Parathyroid adenoma (tissue), 2 donors: ENCODE measurements at regions not wholly inside any gene's neighbourhood (a gene's known extent, or its start where the extent isn't known, plus 50 kb on each side); places are given as distances from the start of the nearest gene placed in this dataset.

Experiments used
- H2AFZ ChIP-seq: fragments of 300-600 bp; sonication (generic); one replicate; pipeline ENCODE4 v1.7.0; 2017; ENCODE audit warnings: antibody characterized with exemption, mild to moderate bottlenecking
- H3K27ac ChIP-seq: fragments of 300-600 bp; sonication (generic); one replicate; pipeline ENCODE4 v1.7.0; 2017
- H3K27me3 ChIP-seq: fragments of 300-600 bp; sonication (generic); one replicate; pipeline ENCODE4 v1.7.0; 2017; ENCODE audit warnings: low read length; ENCODE audit not compliant: control insufficient read depth, insufficient read depth
- H3K36me3 ChIP-seq: fragments of 300-600 bp; sonication (generic); one replicate; pipeline ENCODE4 v1.7.0; 2017; ENCODE audit warnings: low read length; ENCODE audit not compliant: control insufficient read depth, insufficient read depth
- H3K4me1 ChIP-seq: fragments of 300-600 bp; sonication (generic); one replicate; pipeline ENCODE4 v1.7.0; 2017; ENCODE audit warnings: control low read depth
- H3K4me2 ChIP-seq: fragments of 300-600 bp; sonication (generic); one replicate; pipeline ENCODE4 v1.7.0; 2017; ENCODE audit warnings: low read length
- H3K4me3 ChIP-seq: fragments of 300-600 bp; sonication (generic); one replicate; pipeline ENCODE4 v1.7.0; 2017; ENCODE audit warnings: low read depth, low read length
- H3K79me2 ChIP-seq: fragments of 300-600 bp; sonication (generic); one replicate; pipeline ENCODE4 v1.7.0; 2017; ENCODE audit warnings: control low read depth
- H3K9ac ChIP-seq: fragments of 300-600 bp; sonication (generic); one replicate; pipeline ENCODE4 v1.7.0; 2017; ENCODE audit warnings: mild to moderate bottlenecking
- H3K9me3 ChIP-seq: fragments of 300-600 bp; sonication (generic); one replicate; pipeline ENCODE4 v1.7.0; 2017; ENCODE audit warnings: low read length; ENCODE audit not compliant: control insufficient read depth
- CTCF ChIP-seq: fragments of 300-600 bp; sonication (generic); IDR thresholded peaks from one replicate; pipeline ENCODE4 v1.7.0; 2017; ENCODE audit warnings: antibody characterized with exemption, mild to moderate bottlenecking
- donor health status: primary hyperparathyroidism.

- Histone ChIP-seq H2AFZ (no peak overlapping the region), H3K4me1 (no peaks in the 10 kb centered on the region), H3K4me2 (no peak overlapping the region), H3K79me2 (no peaks in the 10 kb centered on the region), H3K9ac (no peak overlapping the region), H3K4me3 (no peak overlapping the region), H3K27me3 (no peaks in the 10 kb centered on the region), H3K36me3 (no peaks in the 10 kb centered on the region), H3K9me3 (no peaks in the 10 kb centered on the region), H3K27ac (no peak overlapping the region)
- TF ChIP-seq CTCF: no peak
These were observed 69.8 kb upstream of the PGBD5 start for GRCh38 chr1:230495891-230496385.

GRCh38 chr1:230495076-230495475, 68.9 kb upstream of the PGBD5 start:
- TF ChIP-seq CTCF: no peak
- Histone ChIP-seq H2AFZ (no peak overlapping the region), H3K9me3 (no peaks in the 10 kb centered on the region), H3K79me2 (no peaks in the 10 kb centered on the region), H3K9ac (no peak overlapping the region), H3K4me3 (no peak overlapping the region), H3K27ac (no peak overlapping the region), H3K4me2 (no peak overlapping the region), H3K36me3 (no peaks in the 10 kb centered on the region), H3K27me3 (no peaks in the 10 kb centered on the region), H3K4me1 (no peaks in the 10 kb centered on the region)

GRCh38 chr1:230494514-230494913, 68.4 kb upstream of the PGBD5 start:
- H3K4me2 ChIP-seq: no peak overlapping the region
- no peaks in the 10 kb centered on the region for H3K36me3 ChIP-seq
- H3K4me3 ChIP-seq: no peak overlapping the region
- no peaks in the 10 kb centered on the region for H3K79me2 ChIP-seq
- no peak for TF ChIP-seq CTCF
- no peaks in the 10 kb centered on the region for H3K4me1 ChIP-seq
- H3K27ac ChIP-seq: no peak overlapping the region
- no peak overlapping the region for H2AFZ ChIP-seq
- no peaks in the 10 kb centered on the region for H3K9me3 ChIP-seq
- H3K27me3 ChIP-seq: no peaks in the 10 kb centered on the region
- no peak overlapping the region for H3K9ac ChIP-seq

- TF ChIP-seq CTCF: no peak
- H3K4me2 ChIP-seq: no peak overlapping the region
- no peaks in the 10 kb centered on the region for H3K9me3 ChIP-seq
- H3K79me2 ChIP-seq: no peaks in the 10 kb centered on the region
- H3K36me3 ChIP-seq: no peaks in the 10 kb centered on the region
- H2AFZ ChIP-seq: no peak overlapping the region
- no peaks in the 10 kb centered on the region for H3K4me1 ChIP-seq
- H3K4me3 ChIP-seq: no peak overlapping the region
- no peak overlapping the region for H3K9ac ChIP-seq
- no peak overlapping the region for H3K27ac ChIP-seq
- no peaks in the 10 kb centered on the region for H3K27me3 ChIP-seq
These were observed 67.9 kb upstream of the PGBD5 start for GRCh38 chr1:230494026-230494425.

- H3K4me1 ChIP-seq: no peaks in the 10 kb centered on the region
- H3K9me3 ChIP-seq: no peaks in the 10 kb centered on the region
- no peaks in the 10 kb centered on the region for H3K36me3 ChIP-seq
- no peak overlapping the region for H3K4me3 ChIP-seq
- H2AFZ ChIP-seq: no peak overlapping the region
- no peak overlapping the region for H3K9ac ChIP-seq
- no peak overlapping the region for H3K4me2 ChIP-seq
- H3K79me2 ChIP-seq: no peaks in the 10 kb centered on the region
- TF ChIP-seq CTCF: no peak
- no peaks in the 10 kb centered on the region for H3K27me3 ChIP-seq
- no peak overlapping the region for H3K27ac ChIP-seq
These were observed 67.1 kb upstream of the PGBD5 start for GRCh38 chr1:230493264-230493663.
